HEK293 (cell line): ENCODE measurements at regions not wholly inside any gene's neighbourhood (a gene's known extent, or its start where the extent isn't known, plus 50 kb on each side); places are given as distances from the start of the nearest gene placed in this dataset.
A peak's percentile ranks its signal among the peaks of the same experiment; 100 is the strongest.

Experiments
- CTCF ChIA-PET: fragments of 350-600 bp; formaldehyde crosslinking; extraction: SDS; loops from one replicate; lab custom pipeline; 2021; ENCODE audit warnings: antibody characterized with exemption; lab: Yijun Ruan, JAX
- POLR2A ChIA-PET: fragments of 300-600 bp; formaldehyde crosslinking; extraction: SDS; loops from one replicate; lab custom pipeline; 2020; ENCODE audit warnings: antibody characterized with exemption, inconsistent platforms; lab: Yijun Ruan, JAX
- H3K27ac ChIP-seq: fragments of 200-500 bp; sonication (Bioruptor generic); 2 replicates; pipeline ENCODE4 v1.5.1; 2014; ENCODE audit warnings: low read depth, low read length, control low read depth, inconsistent platforms; ENCODE audit errors: extremely low read depth
- H3K36me3 ChIP-seq, 2 experiments: fragments of 200-500 bp in 1 of 2; sonication (Bioruptor generic) in 1 of 2; 1 replicate in 1 of 2; 2 replicates in 1 of 2; pipeline ENCODE4 v1.5.1; 2014 to 2017; ENCODE audit warnings: inconsistent platforms in 2 of 2, low read length in 2 of 2; ENCODE audit not compliant: control insufficient read depth in 2 of 2, insufficient read depth in 1 of 2
- H3K4me1 ChIP-seq: fragments of 200-500 bp; sonication (Bioruptor generic); 2 replicates; pipeline ENCODE4 v1.5.1; 2014; ENCODE audit warnings: mild to moderate bottlenecking, low read length, inconsistent platforms; ENCODE audit not compliant: control insufficient read depth, insufficient read depth
- H3K4me3 ChIP-seq: 2 replicates; pipeline ENCODE4 v1.5.1; 2011; ENCODE audit warnings: low read depth, mild to moderate bottlenecking, control low read depth, low read length, moderate library complexity
- H3K9me3 ChIP-seq: fragments of 200-500 bp; sonication (Bioruptor generic); 2 replicates; pipeline ENCODE4 v1.5.1; 2014; ENCODE audit warnings: low read depth, low read length, inconsistent platforms; ENCODE audit not compliant: control insufficient read depth, insufficient read depth
- IKZF3 ChIP-seq: fragments of 450-650 bp; IDR thresholded peaks from 2 replicates; pipeline ENCODE4 v1.5.0; 2018; ENCODE audit warnings: missing biosample characterization, mild to moderate bottlenecking, missing genetic modification characterization, moderate library complexity
- RBAK ChIP-seq: fragments of 450-650 bp; formaldehyde crosslinking; IDR thresholded peaks from 2 replicates; pipeline ENCODE4 v1.5.1; 2016; ENCODE audit warnings: missing biosample characterization, missing genetic modification characterization
- ZBTB17 ChIP-seq: fragments of 450-650 bp; formaldehyde crosslinking; IDR thresholded peaks from 2 replicates; pipeline ENCODE4 v1.5.1; 2016; ENCODE audit warnings: missing biosample characterization, missing genetic modification characterization
- ZBTB7A ChIP-seq: fragments of 450-650 bp; formaldehyde crosslinking; IDR thresholded peaks from 2 replicates; pipeline ENCODE4 v1.5.1; 2016; ENCODE audit warnings: low read depth, missing biosample characterization, missing genetic modification characterization
- ZEB2 ChIP-seq: fragments of 450-650 bp; formaldehyde crosslinking; IDR thresholded peaks from 2 replicates; pipeline ENCODE4 v1.5.1; 2016; ENCODE audit warnings: missing biosample characterization, missing genetic modification characterization
- ZIC2 ChIP-seq: fragments of 450-650 bp; formaldehyde crosslinking; IDR thresholded peaks from 2 replicates; pipeline ENCODE4 v1.5.1; 2016; ENCODE audit warnings: missing biosample characterization, missing genetic modification characterization
- ZNF146 ChIP-seq: fragments of 450-650 bp; formaldehyde crosslinking; IDR thresholded peaks from 2 replicates; pipeline ENCODE4 v1.5.1; 2016; ENCODE audit warnings: missing biosample characterization, missing genetic modification characterization
- ZNF155 ChIP-seq: fragments of 450-650 bp; formaldehyde crosslinking; IDR thresholded peaks from 2 replicates; pipeline ENCODE4 v1.5.1; 2016; ENCODE audit warnings: missing biosample characterization, missing genetic modification characterization
- ZNF169 ChIP-seq: fragments of 450-650 bp; formaldehyde crosslinking; IDR thresholded peaks from 2 replicates; pipeline ENCODE4 v1.5.1; 2016; ENCODE audit warnings: missing biosample characterization, missing genetic modification characterization
- ZNF202 ChIP-seq: fragments of 450-650 bp; formaldehyde crosslinking; IDR thresholded peaks from 2 replicates; pipeline ENCODE4 v1.5.1; 2016; ENCODE audit warnings: missing biosample characterization, missing genetic modification characterization, borderline replicate concordance
- ZNF214 ChIP-seq: fragments of 450-650 bp; formaldehyde crosslinking; IDR thresholded peaks from 2 replicates; pipeline ENCODE4 v1.5.1; 2017; ENCODE audit warnings: missing biosample characterization, mild to moderate bottlenecking, missing genetic modification characterization, borderline replicate concordance
- ZNF221 ChIP-seq: fragments of 450-650 bp; formaldehyde crosslinking; IDR thresholded peaks from 2 replicates; pipeline ENCODE4 v1.5.1; 2017; ENCODE audit warnings: missing biosample characterization, missing genetic modification characterization, borderline replicate concordance
- ZNF24 ChIP-seq: fragments of 450-650 bp; formaldehyde crosslinking; IDR thresholded peaks from 2 replicates; pipeline ENCODE4 v1.5.1; 2016; ENCODE audit warnings: missing biosample characterization, missing genetic modification characterization
- ZNF248 ChIP-seq: fragments of 450-650 bp; formaldehyde crosslinking; IDR thresholded peaks from 2 replicates; pipeline ENCODE4 v1.5.1; 2017; ENCODE audit warnings: missing biosample characterization, missing genetic modification characterization
- ZNF311 ChIP-seq: fragments of 450-650 bp; formaldehyde crosslinking; IDR thresholded peaks from 2 replicates; pipeline ENCODE4 v1.5.1; 2017; ENCODE audit warnings: missing biosample characterization, missing genetic modification characterization, borderline replicate concordance
- ZNF324 ChIP-seq: fragments of 450-650 bp; formaldehyde crosslinking; IDR thresholded peaks from 2 replicates; pipeline ENCODE4 v1.5.1; 2016; ENCODE audit warnings: missing biosample characterization, missing genetic modification characterization
- ZNF426 ChIP-seq: fragments of 450-650 bp; formaldehyde crosslinking; IDR thresholded peaks from 2 replicates; pipeline ENCODE4 v1.5.1; 2017; ENCODE audit warnings: missing biosample characterization, missing genetic modification characterization, mild to moderate bottlenecking, inconsistent platforms, moderate library complexity
- ZNF544 ChIP-seq: fragments of 450-650 bp; formaldehyde crosslinking; IDR thresholded peaks from 2 replicates; pipeline ENCODE4 v1.5.0; 2017; ENCODE audit warnings: missing biosample characterization, missing genetic modification characterization
- ZNF600 ChIP-seq: fragments of 450-650 bp; formaldehyde crosslinking; IDR thresholded peaks from 2 replicates; pipeline ENCODE4 v1.5.1; 2016; ENCODE audit warnings: missing biosample characterization, missing genetic modification characterization
- ZNF623 ChIP-seq: fragments of 450-650 bp; formaldehyde crosslinking; IDR thresholded peaks from 2 replicates; pipeline ENCODE4 v1.5.1; 2016; ENCODE audit warnings: missing biosample characterization, missing genetic modification characterization
- ZNF660 ChIP-seq: fragments of 450-650 bp; IDR thresholded peaks from 2 replicates; pipeline ENCODE4 v1.5.1; 2018; ENCODE audit warnings: missing biosample characterization, mild to moderate bottlenecking, missing genetic modification characterization
- ZNF76 ChIP-seq: fragments of 450-650 bp; formaldehyde crosslinking; IDR thresholded peaks from 2 replicates; pipeline ENCODE4; 2016; ENCODE audit warnings: low read depth, missing biosample characterization, missing genetic modification characterization, borderline replicate concordance
- ZNF791 ChIP-seq: fragments of 450-650 bp; formaldehyde crosslinking; IDR thresholded peaks from 2 replicates; pipeline ENCODE4 v1.5.1; 2016; ENCODE audit warnings: missing biosample characterization, missing genetic modification characterization
- ZNF837 ChIP-seq: fragments of 450-650 bp; formaldehyde crosslinking; IDR thresholded peaks from 2 replicates; pipeline ENCODE4 v1.5.1; 2016; ENCODE audit warnings: missing biosample characterization, missing genetic modification characterization
- TF ChIP-seq, protein P1 (sequence below): fragments of 450-650 bp; formaldehyde crosslinking; IDR thresholded peaks from 2 replicates; pipeline ENCODE4 v1.5.1; 2016; ENCODE audit warnings: missing biosample characterization, missing genetic modification characterization
- TF ChIP-seq, protein P2 (sequence below): fragments of 450-650 bp; formaldehyde crosslinking; IDR thresholded peaks from 2 replicates; pipeline ENCODE4 v1.5.1; 2016; ENCODE audit warnings: missing biosample characterization, missing genetic modification characterization
- TF ChIP-seq, protein P3 (sequence below): fragments of 450-650 bp; formaldehyde crosslinking; conservative IDR thresholded peaks from 2 replicates; pipeline ENCODE4 v1.5.1; 2016; ENCODE audit warnings: low read depth, missing biosample characterization, missing genetic modification characterization
- TF ChIP-seq, protein P4 (sequence below): fragments of 450-650 bp; formaldehyde crosslinking; IDR thresholded peaks from 2 replicates; pipeline ENCODE4 v1.5.1; 2016; ENCODE audit warnings: missing biosample characterization, missing genetic modification characterization
- TF ChIP-seq, protein P5 (sequence below): fragments of 450-650 bp; formaldehyde crosslinking; IDR thresholded peaks from 2 replicates; pipeline ENCODE4 v1.5.1; 2016; ENCODE audit warnings: missing biosample characterization, missing genetic modification characterization

DNA sequence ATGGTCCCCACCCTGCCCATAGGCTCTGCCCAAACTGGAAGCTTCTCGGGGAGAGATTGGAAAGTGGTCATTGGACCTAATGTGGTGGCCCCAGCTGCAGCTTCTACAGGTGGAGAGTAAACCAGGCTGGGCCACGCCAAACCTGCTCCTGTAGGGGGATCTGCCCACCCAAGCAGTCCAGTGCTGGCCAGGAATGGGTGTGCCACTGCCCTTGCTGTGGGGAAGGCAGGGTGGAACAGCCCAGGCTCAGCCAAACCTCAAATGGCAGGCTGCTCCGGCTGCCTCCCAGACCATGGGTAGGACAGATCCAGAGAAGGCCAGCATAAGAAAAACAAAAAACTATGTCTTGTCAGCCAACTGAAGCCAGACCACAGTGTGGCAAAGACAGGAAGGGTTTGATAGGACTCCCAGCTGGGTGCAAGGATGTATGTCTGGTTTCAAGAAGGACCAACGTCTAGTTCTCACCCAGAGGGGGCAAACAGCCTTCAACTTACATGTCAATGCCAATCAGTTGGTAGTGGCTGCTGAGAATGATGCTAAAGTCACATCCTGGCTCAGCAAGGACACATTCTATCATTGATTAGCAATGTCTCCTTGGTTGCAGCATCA is 267.3 kb downstream of the UACA start:
- no peaks in the 10 kb centered on the region for H3K9me3 ChIP-seq
- POLR2A ChIA-PET, result interaction anchor here (0.7 to 3.3 kb wide), 2 partner anchors 11 to 86 kb away, joined by 3 to 43 read pairs; no protein-coding TSS in a partner anchor
- H3K4me1 ChIP-seq, result peaks cover 40% of the 10 kb centered on the region
- CTCF ChIA-PET, result interaction anchor here (0.7 to 2.8 kb wide), 11 partner anchors 8 to 251 kb away, joined by 3 to 15 read pairs (median 7); no protein-coding TSS in a partner anchor
- H3K27ac ChIP-seq, result peak overlapping the region; percentile 94; the same call in 1 of the 2 replicates
- no peak overlapping the region for H3K4me3 ChIP-seq
- H3K36me3 ChIP-seq, result no peaks in the 10 kb centered on the region
- TF ChIP-seq, protein P1, sequence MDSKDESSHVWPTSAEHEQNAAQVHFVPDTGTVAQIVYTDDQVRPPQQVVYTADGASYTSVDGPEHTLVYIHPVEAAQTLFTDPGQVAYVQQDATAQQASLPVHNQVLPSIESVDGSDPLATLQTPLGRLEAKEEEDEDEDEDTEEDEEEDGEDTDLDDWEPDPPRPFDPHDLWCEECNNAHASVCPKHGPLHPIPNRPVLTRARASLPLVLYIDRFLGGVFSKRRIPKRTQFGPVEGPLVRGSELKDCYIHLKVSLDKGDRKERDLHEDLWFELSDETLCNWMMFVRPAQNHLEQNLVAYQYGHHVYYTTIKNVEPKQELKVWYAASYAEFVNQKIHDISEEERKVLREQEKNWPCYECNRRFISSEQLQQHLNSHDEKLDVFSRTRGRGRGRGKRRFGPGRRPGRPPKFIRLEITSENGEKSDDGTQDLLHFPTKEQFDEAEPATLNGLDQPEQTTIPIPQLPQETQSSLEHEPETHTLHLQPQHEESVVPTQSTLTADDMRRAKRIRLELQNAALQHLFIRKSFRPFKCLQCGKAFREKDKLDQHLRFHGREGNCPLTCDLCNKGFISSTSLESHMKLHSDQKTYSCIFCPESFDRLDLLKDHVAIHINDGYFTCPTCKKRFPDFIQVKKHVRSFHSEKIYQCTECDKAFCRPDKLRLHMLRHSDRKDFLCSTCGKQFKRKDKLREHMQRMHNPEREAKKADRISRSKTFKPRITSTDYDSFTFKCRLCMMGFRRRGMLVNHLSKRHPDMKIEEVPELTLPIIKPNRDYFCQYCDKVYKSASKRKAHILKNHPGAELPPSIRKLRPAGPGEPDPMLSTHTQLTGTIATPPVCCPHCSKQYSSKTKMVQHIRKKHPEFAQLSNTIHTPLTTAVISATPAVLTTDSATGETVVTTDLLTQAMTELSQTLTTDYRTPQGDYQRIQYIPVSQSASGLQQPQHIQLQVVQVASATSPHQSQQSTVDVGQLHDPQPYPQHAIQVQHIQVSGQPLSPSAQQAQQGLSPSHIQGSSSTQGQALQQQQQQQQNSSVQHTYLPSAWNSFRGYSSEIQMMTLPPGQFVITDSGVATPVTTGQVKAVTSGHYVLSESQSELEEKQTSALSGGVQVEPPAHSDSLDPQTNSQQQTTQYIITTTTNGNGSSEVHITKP (tag by site-specific recombination), result peak; percentile 89
- TF ChIP-seq RBAK (no peak), ZNF76 (tag by site-specific recombination) (no peak), ZNF660 (tag by site-specific recombination) (no peak), ZNF324 (no peak), ZNF600 (0 out of 2 replicates have a peak, but pooled peaks have one; percentile 21), IKZF3 (tag by site-specific recombination) (no peak), ZNF214 (tag by site-specific recombination) (no peak), ZNF146 (tag by site-specific recombination) (no peak), ZBTB7A (tag by site-specific recombination) (no peak), ZNF24 (tag by site-specific recombination) (no peak), ZNF837 (tag by site-specific recombination) (no peak), ZNF169 (tag by site-specific recombination) (no peak), ZNF155 (no peak), ZIC2 (no peak), ZNF426 (tag by site-specific recombination) (no peak), ZNF221 (tag by site-specific recombination) (no peak), ZNF202 (tag by site-specific recombination) (no peak), ZNF248 (tag by site-specific recombination) (no peak), ZNF311 (no peak), ZNF791 (tag by site-specific recombination) (no peak), ZBTB17 (peak; percentile 78), ZNF623 (tag by site-specific recombination) (no peak), ZNF544 (tag by site-specific recombination) (no peak), ZEB2 (tag by site-specific recombination) (no peak)
- TF ChIP-seq, protein P2, sequence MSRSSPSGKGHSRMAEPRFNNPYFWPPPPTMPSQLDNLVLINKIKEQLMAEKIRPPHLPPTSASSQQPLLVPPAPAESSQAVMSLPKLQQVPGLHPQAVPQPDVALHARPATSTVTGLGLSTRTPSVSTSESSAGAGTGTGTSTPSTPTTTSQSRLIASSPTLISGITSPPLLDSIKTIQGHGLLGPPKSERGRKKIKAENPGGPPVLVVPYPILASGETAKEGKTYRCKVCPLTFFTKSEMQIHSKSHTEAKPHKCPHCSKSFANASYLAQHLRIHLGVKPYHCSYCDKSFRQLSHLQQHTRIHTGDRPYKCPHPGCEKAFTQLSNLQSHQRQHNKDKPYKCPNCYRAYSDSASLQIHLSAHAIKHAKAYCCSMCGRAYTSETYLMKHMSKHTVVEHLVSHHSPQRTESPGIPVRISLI (tag by site-specific recombination), result no peak
- TF ChIP-seq, protein P3, sequence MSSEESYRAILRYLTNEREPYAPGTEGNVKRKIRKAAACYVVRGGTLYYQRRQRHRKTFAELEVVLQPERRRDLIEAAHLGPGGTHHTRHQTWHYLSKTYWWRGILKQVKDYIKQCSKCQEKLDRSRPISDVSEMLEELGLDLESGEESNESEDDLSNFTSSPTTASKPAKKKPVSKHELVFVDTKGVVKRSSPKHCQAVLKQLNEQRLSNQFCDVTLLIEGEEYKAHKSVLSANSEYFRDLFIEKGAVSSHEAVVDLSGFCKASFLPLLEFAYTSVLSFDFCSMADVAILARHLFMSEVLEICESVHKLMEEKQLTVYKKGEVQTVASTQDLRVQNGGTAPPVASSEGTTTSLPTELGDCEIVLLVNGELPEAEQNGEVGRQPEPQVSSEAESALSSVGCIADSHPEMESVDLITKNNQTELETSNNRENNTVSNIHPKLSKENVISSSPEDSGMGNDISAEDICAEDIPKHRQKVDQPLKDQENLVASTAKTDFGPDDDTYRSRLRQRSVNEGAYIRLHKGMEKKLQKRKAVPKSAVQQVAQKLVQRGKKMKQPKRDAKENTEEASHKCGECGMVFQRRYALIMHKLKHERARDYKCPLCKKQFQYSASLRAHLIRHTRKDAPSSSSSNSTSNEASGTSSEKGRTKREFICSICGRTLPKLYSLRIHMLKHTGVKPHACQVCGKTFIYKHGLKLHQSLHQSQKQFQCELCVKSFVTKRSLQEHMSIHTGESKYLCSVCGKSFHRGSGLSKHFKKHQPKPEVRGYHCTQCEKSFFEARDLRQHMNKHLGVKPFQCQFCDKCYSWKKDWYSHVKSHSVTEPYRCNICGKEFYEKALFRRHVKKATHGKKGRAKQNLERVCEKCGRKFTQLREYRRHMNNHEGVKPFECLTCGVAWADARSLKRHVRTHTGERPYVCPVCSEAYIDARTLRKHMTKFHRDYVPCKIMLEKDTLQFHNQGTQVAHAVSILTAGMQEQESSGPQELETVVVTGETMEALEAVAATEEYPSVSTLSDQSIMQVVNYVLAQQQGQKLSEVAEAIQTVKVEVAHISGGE (tag by site-specific recombination), result no peak
- TF ChIP-seq, protein P4, sequence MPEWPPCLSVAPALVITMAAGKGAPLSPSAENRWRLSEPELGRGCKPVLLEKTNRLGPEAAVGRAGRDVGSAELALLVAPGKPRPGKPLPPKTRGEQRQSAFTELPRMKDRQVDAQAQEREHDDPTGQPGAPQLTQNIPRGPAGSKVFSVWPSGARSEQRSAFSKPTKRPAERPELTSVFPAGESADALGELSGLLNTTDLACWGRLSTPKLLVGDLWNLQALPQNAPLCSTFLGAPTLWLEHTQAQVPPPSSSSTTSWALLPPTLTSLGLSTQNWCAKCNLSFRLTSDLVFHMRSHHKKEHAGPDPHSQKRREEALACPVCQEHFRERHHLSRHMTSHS (tag by site-specific recombination), result no peak
- TF ChIP-seq, protein P5, sequence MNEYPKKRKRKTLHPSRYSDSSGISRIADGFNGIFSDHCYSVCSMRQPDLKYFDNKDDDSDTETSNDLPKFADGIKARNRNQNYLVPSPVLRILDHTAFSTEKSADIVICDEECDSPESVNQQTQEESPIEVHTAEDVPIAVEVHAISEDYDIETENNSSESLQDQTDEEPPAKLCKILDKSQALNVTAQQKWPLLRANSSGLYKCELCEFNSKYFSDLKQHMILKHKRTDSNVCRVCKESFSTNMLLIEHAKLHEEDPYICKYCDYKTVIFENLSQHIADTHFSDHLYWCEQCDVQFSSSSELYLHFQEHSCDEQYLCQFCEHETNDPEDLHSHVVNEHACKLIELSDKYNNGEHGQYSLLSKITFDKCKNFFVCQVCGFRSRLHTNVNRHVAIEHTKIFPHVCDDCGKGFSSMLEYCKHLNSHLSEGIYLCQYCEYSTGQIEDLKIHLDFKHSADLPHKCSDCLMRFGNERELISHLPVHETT, result no peak
